ENCODE measurements at regions not wholly inside any gene's neighbourhood (a gene's known extent, or its start where the extent isn't known, plus 50 kb on each side); places are given as distances from the start of the nearest gene placed in this dataset.
"Not testable (repeated sequence)": the region's sequence is repeated elsewhere in the genome, so short reads cannot be mapped to it uniquely, and the experiment has no call there.

GRCh38 chr21:15472108-15473040 lies 257.4 kb upstream of the USP25 start:
- no peak for DNase-seq (ENCODE audit: low spot score)

- DNase-seq (ENCODE audit: low spot score): not testable (repeated sequence)
These were observed 252.0 kb upstream of the USP25 start for GRCh38 chr21:15477773-15478172.

GRCh38 chr21:15480160-15480559 lies 249.6 kb upstream of the USP25 start:
- DNase-seq (ENCODE audit: low spot score): no peak

- peak; percentile 75 for DNase-seq (ENCODE audit: low spot score)
These were observed 246.5 kb upstream of the USP25 start for GRCh38 chr21:15483138-15483780.

- no peak for DNase-seq (ENCODE audit: low spot score)
These were observed 243.2 kb upstream of the USP25 start for GRCh38 chr21:15486460-15487195.

GRCh38 chr21:15487196-15487550 lies 242.6 kb upstream of the USP25 start:
- DNase-seq (ENCODE audit: low spot score): no peak

GRCh38 chr21:15491100-15491499 lies 238.7 kb upstream of the USP25 start:
- DNase-seq (ENCODE audit: low spot score): no peak

- DNase-seq (ENCODE audit: low spot score): no peak
These were observed 236.1 kb upstream of the USP25 start for GRCh38 chr21:15493646-15494045.

GRCh38 chr21:15494481-15494880 lies 235.3 kb upstream of the USP25 start:
- DNase-seq (ENCODE audit: low spot score): no peak

- DNase-seq (ENCODE audit: low spot score): no peak
These were observed 233.8 kb upstream of the USP25 start for GRCh38 chr21:15495965-15496364.

GRCh38 chr21:15496911-15497310 lies 232.9 kb upstream of the USP25 start:
- DNase-seq (ENCODE audit: low spot score): no peak

GRCh38 chr21:15498455-15498854 lies 231.3 kb upstream of the USP25 start:
- DNase-seq (ENCODE audit: low spot score): no peak

- DNase-seq (ENCODE audit: low spot score): no peak
These were observed 223.7 kb upstream of the USP25 start for GRCh38 chr21:15506086-15506485.

- no peak for DNase-seq (ENCODE audit: low spot score)
These were observed 221.2 kb upstream of the USP25 start for GRCh38 chr21:15508554-15508953.

GRCh38 chr21:15514073-15514946 lies 215.5 kb upstream of the USP25 start:
- no peak for DNase-seq (ENCODE audit: low spot score)

- DNase-seq (ENCODE audit: low spot score): no peak
These were observed 213.9 kb upstream of the USP25 start for GRCh38 chr21:15515908-15516307.

- DNase-seq (ENCODE audit: low spot score): no peak
These were observed 212.4 kb upstream of the USP25 start for GRCh38 chr21:15517394-15517793.

- peak; percentile 31 for DNase-seq (ENCODE audit: low spot score)
These were observed 208.8 kb upstream of the USP25 start for GRCh38 chr21:15520811-15521643.

GRCh38 chr21:15521644-15522001 lies 208.2 kb upstream of the USP25 start:
- no peak for DNase-seq (ENCODE audit: low spot score)

- no peak for DNase-seq (ENCODE audit: low spot score)
These were observed 207.6 kb upstream of the USP25 start for GRCh38 chr21:15522148-15522547.

- DNase-seq (ENCODE audit: low spot score): no peak
These were observed 204.9 kb upstream of the USP25 start for GRCh38 chr21:15524855-15525254.

All from iPS-NIHi11 (cell line).